BLaER1 (cell line): ENCODE measurements at regions not wholly inside any gene's neighbourhood (a gene's known extent, or its start where the extent isn't known, plus 50 kb on each side); places are given as distances from the start of the nearest gene placed in this dataset.

Experiments
- H3K27ac ChIP-seq: shearing (Covaris generic); formaldehyde crosslinking; 2 replicates; pipeline ENCODE4 v1.8.1; 2022
- H3K27me3 ChIP-seq: shearing (Covaris generic); formaldehyde crosslinking; 2 replicates; pipeline ENCODE4 v1.8.1; 2022
- H3K36me3 ChIP-seq: shearing (Covaris generic); formaldehyde crosslinking; 2 replicates; pipeline ENCODE4 v1.8.1; 2022
- H3K4me1 ChIP-seq: shearing (Covaris generic); formaldehyde crosslinking; 2 replicates; pipeline ENCODE4 v1.8.1; 2022
- H3K4me2 ChIP-seq: shearing (Covaris generic); formaldehyde crosslinking; 2 replicates; pipeline ENCODE4 v1.8.1; 2022
- H3K4me3 ChIP-seq: shearing (Covaris generic); formaldehyde crosslinking; 2 replicates; pipeline ENCODE4 v1.8.1; 2022
- H3K9ac ChIP-seq: shearing (Covaris generic); formaldehyde crosslinking; 2 replicates; pipeline ENCODE4 v1.8.1; 2022
- H3K9me3 ChIP-seq: shearing (Covaris generic); formaldehyde crosslinking; 2 replicates; pipeline ENCODE4 v1.8.1; 2022
- H4K20me1 ChIP-seq: shearing (Covaris generic); formaldehyde crosslinking; 2 replicates; pipeline ENCODE4 v1.8.1; 2022
- Cebpa-rat ChIP-seq: shearing (Covaris generic); IDR thresholded peaks from 2 replicates; pipeline ENCODE4 v1.8.1; 2022

DNA sequence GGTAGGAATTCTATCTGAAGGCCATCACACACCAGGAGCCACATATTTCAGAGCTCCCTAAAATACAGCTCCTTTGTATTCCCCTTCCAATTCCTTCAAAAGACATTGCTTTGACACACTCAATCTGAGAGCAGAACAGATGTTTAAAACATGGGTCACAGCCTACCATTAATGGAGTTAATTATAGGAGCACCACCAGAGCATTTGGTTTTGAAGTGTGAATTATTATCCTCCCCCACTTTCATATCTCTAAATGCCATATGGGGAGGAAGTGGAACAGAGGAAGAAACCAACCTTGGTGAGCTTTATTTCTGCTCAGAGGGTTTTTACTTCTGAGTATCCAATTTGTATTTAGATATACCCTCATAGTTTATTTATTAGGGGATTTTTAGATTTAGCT is 50.7 kb upstream of the TNFRSF21 start:
- H3K27me3 ChIP-seq, result no peaks in the 10 kb centered on the region
- no peak overlapping the region for H3K27ac ChIP-seq
- H3K4me2 ChIP-seq, result peak overlapping the region; percentile 52
- no peak overlapping the region for H3K4me3 ChIP-seq
- peaks cover 14% of the 10 kb centered on the region for H3K4me1 ChIP-seq
- no peaks in the 10 kb centered on the region for H3K36me3 ChIP-seq
- no peaks in the 10 kb centered on the region for H3K9me3 ChIP-seq
- no peaks in the 10 kb centered on the region for H4K20me1 ChIP-seq
- no peak overlapping the region for H3K9ac ChIP-seq
- no peak for TF ChIP-seq Cebpa-rat

- Histone ChIP-seq H4K20me1 (no peaks in the 10 kb centered on the region), H3K27me3 (no peaks in the 10 kb centered on the region), H3K9me3 (no peaks in the 10 kb centered on the region), H3K27ac (no peak overlapping the region), H3K4me2 (no peak overlapping the region), H3K4me3 (no peak overlapping the region), H3K9ac (no peak overlapping the region), H3K4me1 (peaks cover 14% of the 10 kb centered on the region), H3K36me3 (no peaks in the 10 kb centered on the region)
- no peak for TF ChIP-seq Cebpa-rat
Observed at GRCh38 chr6:47362857-47363461, 53.3 kb upstream of the TNFRSF21 start.

- TF ChIP-seq Cebpa-rat, result no peak
- no peaks in the 10 kb centered on the region for H4K20me1 ChIP-seq
- no peak overlapping the region for H3K4me3 ChIP-seq
- no peak overlapping the region for H3K27ac ChIP-seq
- no peaks in the 10 kb centered on the region for H3K9me3 ChIP-seq
- H3K4me2 ChIP-seq, result no peak overlapping the region
- H3K9ac ChIP-seq, result no peak overlapping the region
- H3K4me1 ChIP-seq, result peaks cover 14% of the 10 kb centered on the region
- no peaks in the 10 kb centered on the region for H3K27me3 ChIP-seq
- H3K36me3 ChIP-seq, result no peaks in the 10 kb centered on the region
Observed at GRCh38 chr6:47363736-47364135, 54.0 kb upstream of the TNFRSF21 start.

- H3K9me3 ChIP-seq, result no peaks in the 10 kb centered on the region
- no peaks in the 10 kb centered on the region for H3K36me3 ChIP-seq
- TF ChIP-seq Cebpa-rat, result no peak
- H3K4me3 ChIP-seq, result no peak overlapping the region
- no peaks in the 10 kb centered on the region for H3K4me1 ChIP-seq
- no peak overlapping the region for H3K9ac ChIP-seq
- no peak overlapping the region for H3K4me2 ChIP-seq
- H3K27me3 ChIP-seq, result no peaks in the 10 kb centered on the region
- no peaks in the 10 kb centered on the region for H4K20me1 ChIP-seq
- H3K27ac ChIP-seq, result no peak overlapping the region
Observed at GRCh38 chr6:47366335-47366890, 56.7 kb upstream of the TNFRSF21 start.

DNA sequence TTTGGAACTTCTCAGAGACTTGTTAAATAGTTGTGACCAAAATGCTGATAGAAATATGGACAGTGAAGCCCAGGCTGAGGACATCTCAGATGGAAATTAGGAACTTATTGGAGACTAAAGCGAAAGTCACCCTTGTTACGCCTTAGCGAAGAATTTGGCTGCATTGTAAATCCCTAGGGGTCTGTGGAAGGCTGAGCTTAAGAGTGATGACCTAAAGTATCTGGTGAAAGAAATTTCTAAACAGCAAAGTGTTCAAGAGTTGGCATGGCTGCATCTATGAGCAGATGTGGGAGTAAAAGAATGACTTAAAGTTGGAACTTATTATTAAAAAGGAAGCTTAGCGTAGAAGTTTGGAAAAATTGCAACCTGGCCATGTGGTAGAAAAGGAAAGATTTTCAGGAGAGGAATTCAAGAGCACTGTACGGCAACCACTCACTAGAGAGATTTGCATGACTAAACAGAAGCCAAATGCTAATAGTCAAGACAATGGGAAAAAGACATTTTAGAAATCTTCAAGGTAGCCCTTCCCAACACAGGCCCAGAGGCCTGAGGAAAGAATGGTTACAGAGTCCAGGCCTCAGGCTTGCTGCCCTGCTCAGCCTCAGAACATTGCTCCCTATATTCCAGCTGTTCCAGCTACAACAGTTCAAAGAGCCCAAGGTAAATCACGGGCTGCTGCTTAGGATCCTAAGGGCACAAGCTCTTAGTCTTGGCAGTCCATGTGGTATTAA is 61.6 kb upstream of the TNFRSF21 start:
- Histone ChIP-seq H3K4me2 (no peak overlapping the region), H3K4me3 (no peak overlapping the region), H3K9ac (no peak overlapping the region), H3K36me3 (no peaks in the 10 kb centered on the region), H3K27me3 (no peaks in the 10 kb centered on the region), H3K9me3 (no peaks in the 10 kb centered on the region), H3K4me1 (no peaks in the 10 kb centered on the region), H3K27ac (no peak overlapping the region), H4K20me1 (no peaks in the 10 kb centered on the region)
- TF ChIP-seq Cebpa-rat, result no peak

GRCh38 chr6:47371870-47372255 is 62.2 kb upstream of the TNFRSF21 start:
- no peaks in the 10 kb centered on the region for H4K20me1 ChIP-seq
- no peaks in the 10 kb centered on the region for H3K9me3 ChIP-seq
- H3K36me3 ChIP-seq, result no peaks in the 10 kb centered on the region
- no peak for TF ChIP-seq Cebpa-rat
- no peaks in the 10 kb centered on the region for H3K27me3 ChIP-seq
- no peak overlapping the region for H3K27ac ChIP-seq
- no peak overlapping the region for H3K4me3 ChIP-seq
- H3K4me2 ChIP-seq, result no peak overlapping the region
- H3K4me1 ChIP-seq, result no peaks in the 10 kb centered on the region
- H3K9ac ChIP-seq, result no peak overlapping the region

DNA sequence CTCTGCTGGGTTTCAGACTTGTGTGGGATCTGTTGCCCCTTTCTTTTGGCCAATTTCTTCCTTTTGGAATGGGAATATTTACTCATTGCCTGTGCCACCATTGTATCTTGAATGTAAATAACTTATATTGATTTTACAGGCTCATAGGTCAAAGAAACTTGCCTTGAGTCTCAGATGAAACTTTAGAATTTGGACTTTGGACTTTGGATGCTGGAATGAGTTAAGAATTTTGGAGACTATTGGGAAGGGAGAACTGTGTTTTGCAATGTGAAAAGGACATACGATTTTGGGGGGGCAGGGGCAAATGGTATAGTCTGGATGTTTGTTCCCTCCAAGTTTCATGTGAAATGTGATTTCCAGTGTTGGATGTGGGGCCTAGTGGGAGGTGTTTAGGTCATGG is 62.6 kb upstream of the TNFRSF21 start:
- Histone ChIP-seq H3K4me1 (no peaks in the 10 kb centered on the region), H3K36me3 (no peaks in the 10 kb centered on the region), H3K27ac (no peak overlapping the region), H3K4me3 (no peak overlapping the region), H3K9me3 (no peaks in the 10 kb centered on the region), H4K20me1 (no peaks in the 10 kb centered on the region), H3K9ac (no peak overlapping the region), H3K27me3 (no peaks in the 10 kb centered on the region), H3K4me2 (no peak overlapping the region)
- TF ChIP-seq Cebpa-rat, result no peak

DNA sequence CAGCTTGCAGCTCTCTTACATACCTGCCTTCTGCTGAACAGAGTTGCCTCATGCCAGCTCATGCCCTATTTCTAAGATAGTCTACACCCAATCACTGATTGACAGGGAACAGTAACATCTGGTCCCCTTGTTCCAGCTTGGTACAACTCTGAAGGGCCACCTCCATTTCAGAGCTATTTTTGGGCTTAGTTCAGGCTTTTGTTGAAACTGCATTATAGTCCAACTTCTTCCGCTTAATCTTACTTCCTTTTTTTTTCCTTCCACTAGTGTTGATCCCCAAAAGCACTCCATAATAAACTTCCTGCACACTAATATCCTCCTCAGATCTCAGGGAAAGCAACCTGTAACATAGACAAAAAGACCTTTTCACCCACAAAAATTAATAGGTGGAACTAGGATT is 65.7 kb upstream of the TNFRSF21 start:
- TF ChIP-seq Cebpa-rat, result no peak
- H3K4me2 ChIP-seq, result no peak overlapping the region
- no peak overlapping the region for H3K9ac ChIP-seq
- H3K4me3 ChIP-seq, result no peak overlapping the region
- no peaks in the 10 kb centered on the region for H3K4me1 ChIP-seq
- no peaks in the 10 kb centered on the region for H4K20me1 ChIP-seq
- no peaks in the 10 kb centered on the region for H3K27me3 ChIP-seq
- no peaks in the 10 kb centered on the region for H3K36me3 ChIP-seq
- H3K27ac ChIP-seq, result no peak overlapping the region
- no peaks in the 10 kb centered on the region for H3K9me3 ChIP-seq

DNA sequence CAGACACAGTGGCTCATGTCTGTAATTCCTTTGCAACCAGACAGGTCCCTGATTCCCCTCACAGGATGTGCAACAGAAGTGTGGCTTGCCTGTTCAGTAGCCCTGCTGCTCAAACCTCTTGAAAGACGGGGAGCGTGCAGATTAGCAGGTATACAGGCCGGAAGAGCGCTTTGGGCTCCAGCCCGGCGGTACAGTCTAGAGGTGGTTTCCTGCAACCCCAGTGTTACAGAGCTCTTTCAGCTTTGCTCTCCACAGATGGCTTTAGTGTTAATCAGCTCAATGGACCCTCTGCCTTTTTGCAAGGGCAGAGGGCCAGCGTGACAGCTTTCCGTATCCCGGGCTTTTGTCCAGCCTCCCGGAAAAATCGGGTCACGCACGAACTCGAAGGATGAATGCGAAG is 67.2 kb upstream of the TNFRSF21 start:
- Histone ChIP-seq H3K36me3 (no peaks in the 10 kb centered on the region), H3K4me2 (no peak overlapping the region), H3K4me1 (no peaks in the 10 kb centered on the region), H3K27ac (no peak overlapping the region), H4K20me1 (no peaks in the 10 kb centered on the region), H3K9ac (no peak overlapping the region), H3K4me3 (no peak overlapping the region), H3K27me3 (no peaks in the 10 kb centered on the region), H3K9me3 (no peaks in the 10 kb centered on the region)
- no peak for TF ChIP-seq Cebpa-rat

DNA sequence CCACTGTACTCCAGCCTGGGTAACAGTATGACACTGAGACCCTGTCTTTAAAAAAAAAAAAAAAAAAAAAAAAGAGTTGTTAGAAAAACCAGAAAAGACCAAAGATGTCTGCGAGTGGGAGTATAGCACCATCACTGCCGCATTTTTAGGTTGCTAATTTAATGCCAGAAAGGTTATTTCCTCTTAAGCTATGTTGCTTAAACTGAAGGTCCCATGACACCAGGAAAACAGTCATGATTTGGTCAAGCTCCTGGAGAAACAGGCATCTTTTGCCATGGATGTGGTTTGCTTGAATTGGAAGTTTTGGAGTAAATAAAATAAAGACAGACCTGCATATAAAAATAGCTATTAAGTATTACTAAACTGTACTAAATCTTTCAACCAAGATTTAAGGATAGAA is 68.3 kb upstream of the TNFRSF21 start:
- H3K27me3 ChIP-seq, result no peaks in the 10 kb centered on the region
- no peak overlapping the region for H3K4me2 ChIP-seq
- no peaks in the 10 kb centered on the region for H3K9me3 ChIP-seq
- H4K20me1 ChIP-seq, result no peaks in the 10 kb centered on the region
- H3K4me3 ChIP-seq, result no peak overlapping the region
- H3K27ac ChIP-seq, result no peak overlapping the region
- no peak for TF ChIP-seq Cebpa-rat
- no peaks in the 10 kb centered on the region for H3K4me1 ChIP-seq
- no peak overlapping the region for H3K9ac ChIP-seq
- no peaks in the 10 kb centered on the region for H3K36me3 ChIP-seq
